GM18858 (cell line): ENCODE measurements at regions not wholly inside any gene's neighbourhood (a gene's known extent, or its start where the extent isn't known, plus 50 kb on each side); places are given as distances from the start of the nearest gene placed in this dataset.

Experiments used
- ATAC-seq: cut with Tn5 transposase; IDR thresholded peaks from one replicate; pipeline ENCODE4 v1.9.1; 2021; ENCODE audit not compliant: unreplicated experiment

GRCh38 chr4:96166806-96167205 is 326.9 kb downstream of the PDHA2 start:
- ATAC-seq: no peak

- no peak for ATAC-seq
Measured at GRCh38 chr4:96170198-96170597, 330.3 kb downstream of the PDHA2 start.

GRCh38 chr4:96173756-96174155 is 333.9 kb downstream of the PDHA2 start:
- ATAC-seq: no peak

GRCh38 chr4:96175871-96176270 is 336.0 kb downstream of the PDHA2 start:
- ATAC-seq: no peak

GRCh38 chr4:96183611-96184010 is 343.7 kb downstream of the PDHA2 start:
- no peak for ATAC-seq

GRCh38 chr4:96186593-96186992 is 346.7 kb downstream of the PDHA2 start:
- no peak for ATAC-seq

GRCh38 chr4:96189761-96190160 is 349.9 kb downstream of the PDHA2 start:
- ATAC-seq: no peak

GRCh38 chr4:96193061-96193460 is 353.2 kb downstream of the PDHA2 start:
- no peak for ATAC-seq

- no peak for ATAC-seq
Measured at GRCh38 chr4:96194993-96195392, 355.1 kb downstream of the PDHA2 start.

GRCh38 chr4:96205143-96205936 is 365.4 kb downstream of the PDHA2 start:
- no peak for ATAC-seq

- ATAC-seq: no peak
Measured at GRCh38 chr4:96227515-96227914, 387.6 kb downstream of the PDHA2 start.

- ATAC-seq: no peak
Measured at GRCh38 chr4:96228463-96228862, 388.6 kb downstream of the PDHA2 start.

GRCh38 chr4:96240041-96240440 is 400.1 kb downstream of the PDHA2 start:
- no peak for ATAC-seq

GRCh38 chr4:96241819-96242218 is 401.9 kb downstream of the PDHA2 start:
- no peak for ATAC-seq

- no peak for ATAC-seq
Measured at GRCh38 chr4:96247096-96247495, 407.2 kb downstream of the PDHA2 start.

- no peak for ATAC-seq
Measured at GRCh38 chr4:96248225-96248624, 408.3 kb downstream of the PDHA2 start.

- ATAC-seq: no peak
Measured at GRCh38 chr4:96260064-96260682, 420.3 kb downstream of the PDHA2 start.

GRCh38 chr4:96262057-96262456 is 422.2 kb downstream of the PDHA2 start:
- ATAC-seq: no peak

GRCh38 chr4:96263291-96263690 is 423.4 kb downstream of the PDHA2 start:
- ATAC-seq: no peak

- no peak for ATAC-seq
Measured at GRCh38 chr4:96264941-96265463, 425.1 kb downstream of the PDHA2 start.

- no peak for ATAC-seq
Measured at GRCh38 chr4:96293806-96294205, 453.9 kb downstream of the PDHA2 start.

- no peak for ATAC-seq
Measured at GRCh38 chr4:96295143-96295741, 455.3 kb downstream of the PDHA2 start.
